T follicular helper cell (primary cell): ENCODE measurements at regions not wholly inside any gene's neighbourhood (a gene's known extent, or its start where the extent isn't known, plus 50 kb on each side); places are given as distances from the start of the nearest gene placed in this dataset.
"Not testable (repeated sequence)": the region's sequence is repeated elsewhere in the genome, so short reads cannot be mapped to it uniquely, and the experiment has no call there.

Source experiments
- DNase-seq: peaks from one replicate; pipeline ENCODE4 v3.0.0-alpha.2; 2020; ENCODE audit warnings: low read depth

DNA sequence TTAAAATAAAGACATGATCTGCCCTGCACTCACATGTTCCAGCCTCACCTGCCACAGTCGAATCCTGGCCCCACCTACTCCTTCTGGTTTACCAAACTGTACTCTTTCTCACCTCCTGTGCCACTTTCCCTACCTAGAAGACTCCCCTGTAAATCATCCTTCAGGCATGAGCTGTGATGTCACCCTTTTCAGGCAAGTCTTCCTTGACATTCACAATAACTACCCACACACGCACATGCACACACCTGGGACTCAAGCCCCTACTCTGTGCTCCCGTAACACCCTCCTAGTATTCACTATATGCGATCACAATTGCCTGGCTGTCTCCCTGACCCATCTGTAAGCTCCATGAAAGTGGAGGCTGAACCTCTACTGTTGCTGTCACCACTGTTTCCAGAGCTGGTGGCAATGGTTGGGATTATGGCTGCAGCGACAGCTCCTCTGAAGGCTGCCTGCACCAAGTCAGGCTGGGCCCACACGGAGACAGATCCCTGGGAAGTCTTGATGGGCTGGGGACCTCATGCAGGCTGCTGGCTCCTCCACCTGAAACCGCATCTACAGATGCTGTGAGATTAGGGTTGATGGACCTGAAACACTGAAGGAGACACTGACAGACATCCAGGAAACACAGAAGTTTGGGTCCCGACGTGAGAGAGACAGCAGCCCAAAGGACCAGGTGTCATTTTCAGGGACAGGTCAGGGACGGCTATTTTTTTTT, 611.1 kb downstream of the UQCRFS1 start:
- no peak for DNase-seq

DNA sequence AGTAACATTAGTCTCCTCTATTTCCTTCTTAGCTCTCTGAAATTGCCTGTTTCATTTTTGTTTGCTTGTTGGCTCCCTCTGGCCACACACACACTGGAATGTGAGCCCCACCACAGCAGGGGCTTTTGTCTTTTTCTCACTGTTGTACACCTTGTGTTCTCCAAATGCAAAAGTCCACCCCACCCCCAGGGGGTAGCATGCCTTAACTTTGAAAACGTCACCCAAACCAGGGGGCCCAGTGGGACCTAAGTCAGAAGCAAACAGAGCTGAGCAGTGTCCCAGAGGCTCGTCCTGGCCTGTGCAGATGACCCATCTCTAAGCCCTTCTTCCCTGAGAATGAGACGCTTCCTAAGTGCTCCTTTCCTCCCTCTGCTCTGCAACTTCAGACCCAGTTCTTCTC, 614.1 kb downstream of the UQCRFS1 start:
- no peak for DNase-seq

DNA sequence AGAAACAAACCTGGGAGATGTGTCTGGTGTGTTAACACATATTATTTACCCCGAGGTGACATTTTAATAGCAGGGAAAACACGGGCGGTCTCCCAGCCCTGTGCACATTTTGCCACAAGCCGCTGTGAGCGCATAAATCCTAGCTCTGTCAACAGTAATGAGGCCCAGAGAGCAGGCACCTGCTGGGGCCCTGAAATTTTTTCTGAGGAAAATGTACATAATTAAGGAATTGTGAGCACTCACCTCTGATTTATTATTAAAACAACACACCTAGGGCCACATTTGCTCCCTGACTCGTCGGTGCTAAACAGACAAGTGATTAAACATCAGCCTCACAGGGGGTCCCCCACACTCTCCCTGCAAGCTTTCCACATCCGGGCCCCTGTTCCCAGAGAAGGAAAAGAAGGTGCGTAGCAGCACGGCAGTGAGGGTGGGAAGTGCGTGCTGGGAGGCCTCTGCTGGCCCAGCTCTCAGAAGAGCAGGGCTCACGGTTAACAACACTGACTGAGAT, 616.3 kb downstream of the UQCRFS1 start:
- no peak for DNase-seq

DNA sequence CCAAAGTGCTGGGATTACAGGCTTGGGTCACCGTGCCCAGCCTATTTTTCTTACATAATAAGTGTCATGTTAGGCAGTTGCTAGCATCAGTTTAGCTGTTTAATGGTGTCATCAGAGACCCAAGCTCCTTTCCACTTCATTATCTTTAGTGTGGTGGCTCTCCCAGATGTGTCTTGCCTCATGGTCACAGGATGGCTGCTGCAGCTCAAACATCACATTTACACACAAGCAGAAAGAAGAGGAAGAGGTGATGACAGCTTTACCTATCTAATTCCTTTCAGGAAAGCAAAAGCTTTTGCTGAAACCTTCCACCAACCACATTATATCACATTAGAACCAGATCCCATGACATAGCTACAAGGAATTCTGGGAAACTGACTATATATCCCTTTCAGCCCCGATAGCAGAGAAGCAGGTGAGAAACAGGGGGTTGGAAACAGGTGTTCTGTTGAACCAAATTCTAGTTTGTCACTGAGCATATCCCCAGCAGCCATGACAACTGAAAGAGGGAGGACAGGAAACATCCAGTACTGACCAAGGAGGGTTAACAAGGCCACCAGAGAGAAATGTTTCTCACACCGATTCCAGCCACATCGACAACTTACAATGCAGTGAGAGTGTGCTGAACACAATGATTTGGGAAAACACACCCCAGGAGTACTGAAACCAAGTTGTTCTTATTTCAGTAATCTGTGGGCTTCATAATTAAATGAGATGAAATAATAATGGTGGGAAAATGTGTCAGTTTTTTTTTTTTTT, 617.0 kb downstream of the UQCRFS1 start:
- DNase-seq, result no peak

DNA sequence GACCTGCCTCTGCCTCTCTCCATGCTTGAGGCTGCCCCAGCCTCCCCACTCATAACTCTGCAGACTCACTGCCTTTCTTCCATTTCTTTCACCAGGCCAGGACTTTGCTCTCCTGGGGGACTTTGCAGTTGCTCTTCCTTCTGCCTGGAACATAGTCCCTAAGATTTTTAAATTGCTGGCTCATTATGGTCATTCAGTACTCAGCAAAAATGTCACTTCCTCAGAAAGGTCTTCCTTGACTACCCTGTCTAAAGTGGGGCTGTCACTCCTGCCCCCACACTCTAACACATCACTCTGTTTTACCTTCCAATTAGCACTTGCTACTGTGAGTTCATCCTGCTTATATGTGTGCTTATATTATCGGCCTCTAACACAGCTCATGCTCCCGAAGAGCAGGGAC, 618.2 kb downstream of the UQCRFS1 start:
- DNase-seq, result no peak

DNA sequence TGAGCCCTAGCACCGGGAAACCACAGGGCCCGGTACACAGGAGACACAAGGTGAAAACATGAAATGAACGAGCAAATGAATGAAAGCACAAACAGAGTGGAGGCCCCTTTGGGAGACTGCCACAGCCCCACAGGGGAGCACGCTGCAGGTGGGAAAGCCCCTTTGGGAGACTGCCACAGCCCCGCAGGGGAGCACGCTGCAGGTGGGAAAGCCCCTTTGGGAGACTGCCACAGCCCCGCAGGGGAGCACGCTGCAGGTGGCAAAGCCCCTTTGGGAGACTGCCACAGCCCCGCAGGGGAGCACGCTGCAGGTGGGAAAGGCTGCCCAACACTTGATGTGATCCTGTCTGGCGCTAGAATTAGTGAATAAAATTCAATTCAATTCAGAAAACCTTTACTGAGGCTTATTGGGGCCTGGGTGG, 623.0 kb downstream of the UQCRFS1 start:
- DNase-seq, result not testable (repeated sequence)

DNA sequence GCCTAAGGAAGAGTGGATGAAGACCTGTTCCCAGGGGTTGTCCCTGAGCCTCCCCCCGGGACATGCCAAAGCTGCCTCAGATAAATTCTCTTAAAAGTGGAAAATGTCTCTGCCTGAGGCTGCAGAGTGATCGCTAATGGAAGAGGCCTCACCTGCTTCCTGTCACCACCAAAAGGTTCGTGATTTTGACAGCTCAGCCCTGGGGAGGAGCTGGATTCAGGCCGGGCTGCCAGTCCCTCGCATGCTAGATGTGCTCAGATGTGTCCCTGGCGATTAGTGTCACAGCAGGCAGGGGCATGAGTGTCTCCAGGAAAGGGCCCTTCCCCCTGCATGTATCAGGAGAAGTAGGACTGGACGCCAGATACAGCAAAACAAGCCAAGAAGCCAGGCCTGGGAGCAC, 626.5 kb downstream of the UQCRFS1 start:
- no peak for DNase-seq

DNA sequence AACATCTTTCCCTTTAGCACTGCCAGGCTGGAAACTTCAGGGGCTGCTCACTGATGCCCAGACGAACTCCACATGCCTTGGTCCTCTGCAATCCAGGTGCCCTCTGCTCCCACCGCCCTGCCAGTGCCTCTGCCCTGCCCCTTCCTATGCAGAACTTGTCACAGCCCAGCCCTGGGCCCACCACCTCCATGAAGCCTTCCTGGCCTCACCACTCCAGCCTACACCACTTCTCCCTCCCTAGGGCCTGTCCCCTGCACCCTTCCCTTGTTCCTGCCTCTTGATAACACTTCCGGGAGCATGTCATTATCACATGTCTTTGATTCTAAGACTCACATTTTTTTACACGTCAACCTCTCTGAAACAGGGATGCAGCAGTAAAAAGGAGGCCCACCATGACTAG, 627.2 kb downstream of the UQCRFS1 start:
- no peak for DNase-seq

DNA sequence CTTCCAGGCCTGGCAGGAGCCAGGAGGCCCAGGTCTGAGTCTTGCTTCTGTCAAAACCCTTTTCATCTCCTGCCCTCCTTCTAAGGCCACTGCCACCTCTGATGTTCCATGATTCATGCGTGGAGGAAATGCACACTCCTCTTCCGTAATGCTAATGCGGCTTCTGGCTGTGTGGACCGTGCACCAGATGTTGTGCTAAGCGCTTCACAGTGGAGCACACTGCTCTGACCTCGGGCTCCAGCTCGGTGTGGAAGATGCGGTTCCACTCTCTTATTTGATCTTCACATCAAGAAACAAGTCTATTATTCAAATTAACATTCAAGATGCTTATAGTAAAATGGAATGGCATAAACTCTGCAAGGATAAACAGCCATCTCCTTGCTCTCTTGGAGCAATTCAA, 629.2 kb downstream of the UQCRFS1 start:
- no peak for DNase-seq

DNA sequence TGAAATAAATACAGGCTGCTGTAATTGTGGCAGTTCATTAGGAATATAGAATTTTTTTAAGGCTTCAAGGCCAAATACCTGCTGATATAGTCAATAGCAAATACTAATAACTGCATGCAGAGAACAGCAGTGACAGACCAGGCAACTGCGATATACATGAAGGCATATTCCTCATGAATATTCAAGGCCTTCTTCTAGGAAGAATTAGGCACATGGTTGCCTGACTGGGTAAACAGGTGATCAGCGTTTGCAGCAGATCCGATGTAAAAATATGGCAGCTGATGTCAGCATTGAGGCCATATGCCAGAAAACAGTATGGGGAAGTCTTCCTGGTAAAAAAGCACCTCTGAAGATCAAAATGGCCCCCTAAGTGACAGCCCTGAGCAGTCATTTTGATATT, 629.7 kb downstream of the UQCRFS1 start:
- no peak for DNase-seq

DNA sequence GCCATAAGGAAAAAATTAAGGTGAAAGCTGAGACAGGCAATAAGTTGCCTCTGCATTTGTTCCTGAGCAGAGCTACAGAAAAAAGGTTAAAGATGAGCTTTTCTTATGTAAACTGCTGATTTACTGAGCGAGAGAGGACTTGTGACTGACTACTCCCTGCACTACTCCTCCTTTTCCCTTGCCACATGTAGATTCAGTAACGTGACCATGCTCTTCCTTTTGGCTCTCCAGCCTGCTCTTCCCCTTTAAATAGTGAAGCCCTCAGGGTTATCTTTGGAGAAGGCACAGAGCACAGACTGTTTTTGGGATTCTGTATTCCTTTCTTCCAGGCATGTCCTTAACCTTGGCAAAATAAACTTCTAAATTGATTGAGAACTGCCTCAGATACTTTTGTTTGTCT, 630.2 kb downstream of the UQCRFS1 start:
- DNase-seq, result no peak

DNA sequence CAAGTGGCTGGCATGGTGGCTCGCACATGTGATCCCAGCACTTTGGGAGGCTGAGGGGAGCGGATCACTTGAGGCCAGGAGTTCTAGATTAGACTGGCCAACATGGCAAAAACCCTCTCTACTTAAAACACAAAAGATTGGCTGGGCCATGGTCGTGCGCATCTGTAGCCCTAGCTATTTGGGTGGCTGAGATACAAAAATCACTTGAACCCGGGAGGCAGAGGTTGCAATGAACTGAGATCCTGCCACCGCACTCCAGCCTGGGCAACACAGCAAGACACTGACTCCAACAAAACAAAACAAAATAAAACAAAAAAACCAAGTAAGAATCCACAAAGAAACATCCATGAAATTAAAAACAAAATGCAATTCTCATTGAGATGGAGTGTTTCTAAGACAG, 630.6 kb downstream of the UQCRFS1 start:
- no peak for DNase-seq

DNA sequence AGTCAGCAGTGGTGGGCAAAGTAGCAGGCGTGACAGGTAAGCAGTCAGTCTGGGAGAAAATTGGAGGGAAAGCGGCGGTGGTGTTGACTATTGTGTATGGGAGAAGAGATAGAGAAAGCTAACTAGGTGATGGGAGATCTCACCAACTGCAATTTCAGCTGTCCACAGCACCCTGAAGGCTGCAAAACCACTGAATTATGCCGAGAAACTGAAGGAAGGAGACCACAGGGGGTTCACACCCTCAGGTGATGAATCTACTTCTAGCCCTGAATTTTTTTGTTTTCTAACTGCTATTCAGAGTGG, 631.5 kb downstream of the UQCRFS1 start:
- DNase-seq, result no peak

DNA sequence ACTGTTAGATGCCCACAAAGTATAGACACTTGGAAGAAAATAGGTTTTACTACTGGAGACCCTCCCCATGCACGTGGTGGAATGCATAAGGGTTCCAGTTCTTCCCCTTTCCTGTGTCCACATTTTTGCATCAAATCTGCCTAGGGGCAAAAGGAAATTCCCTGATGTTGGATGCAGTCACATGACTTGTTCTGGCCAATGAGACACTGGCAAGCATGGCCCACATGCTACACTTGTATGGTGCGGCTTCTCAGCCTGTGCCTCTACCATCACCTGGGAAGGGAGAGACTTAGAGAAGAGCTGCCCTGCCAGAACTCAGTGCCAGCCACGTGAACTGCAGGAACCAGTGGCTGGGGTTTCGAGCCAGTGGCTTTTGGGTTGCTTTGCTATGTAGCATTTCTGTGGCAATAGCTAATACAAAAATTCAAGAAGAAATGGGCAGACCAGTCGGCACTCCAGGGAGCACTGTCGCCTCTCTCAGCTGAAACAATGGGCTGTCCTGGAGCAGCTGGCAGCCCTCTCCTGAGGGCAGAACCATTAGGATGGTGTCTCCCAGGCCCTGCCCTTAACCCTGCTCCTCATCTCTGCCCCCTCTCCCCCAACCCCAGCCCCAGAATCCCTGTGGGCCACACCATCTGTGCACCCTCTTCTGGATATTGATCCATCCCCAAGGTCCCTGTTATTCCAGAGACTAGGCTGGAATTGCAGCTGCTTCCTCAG, 634.0 kb downstream of the UQCRFS1 start:
- DNase-seq, result no peak

DNA sequence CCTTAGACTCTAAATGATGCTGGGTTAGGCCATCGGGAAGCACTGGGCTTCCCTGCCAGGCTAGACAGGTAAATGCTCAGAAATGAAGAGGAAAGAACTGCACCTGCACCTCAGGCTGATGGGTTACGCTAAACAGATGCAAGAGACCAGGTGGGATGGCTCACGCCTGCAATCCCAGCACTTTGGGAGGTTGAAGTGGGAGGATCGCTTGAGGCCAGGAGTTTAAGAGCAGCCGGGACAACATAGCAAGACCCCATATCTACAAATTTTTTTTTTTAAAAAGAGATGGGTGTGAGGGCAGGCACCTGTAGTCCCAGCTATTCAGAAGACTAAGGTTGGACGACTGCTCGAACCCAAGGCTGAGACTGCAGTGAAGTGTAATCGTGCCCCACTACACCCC, 634.7 kb downstream of the UQCRFS1 start:
- DNase-seq, result no peak

DNA sequence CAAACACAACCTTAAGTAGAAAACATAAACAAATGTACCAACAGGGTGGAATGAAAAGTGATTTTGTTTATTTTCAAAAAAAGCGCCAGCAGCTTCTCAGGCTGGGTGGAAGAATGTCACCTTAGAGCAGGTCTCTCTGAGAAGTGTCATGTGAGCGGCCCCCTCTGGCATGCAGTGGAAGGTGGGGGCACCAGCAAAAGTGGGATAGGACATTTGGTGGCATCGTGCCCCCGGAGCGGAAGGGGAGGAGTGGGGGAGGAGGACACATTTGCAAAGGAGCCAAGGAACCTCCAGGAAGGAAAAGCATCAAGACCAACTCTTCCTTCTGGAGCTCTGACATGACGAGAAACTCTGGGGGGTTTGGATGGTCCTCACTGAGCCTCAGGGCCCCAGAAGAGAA, 635.3 kb downstream of the UQCRFS1 start:
- DNase-seq, result no peak

DNA sequence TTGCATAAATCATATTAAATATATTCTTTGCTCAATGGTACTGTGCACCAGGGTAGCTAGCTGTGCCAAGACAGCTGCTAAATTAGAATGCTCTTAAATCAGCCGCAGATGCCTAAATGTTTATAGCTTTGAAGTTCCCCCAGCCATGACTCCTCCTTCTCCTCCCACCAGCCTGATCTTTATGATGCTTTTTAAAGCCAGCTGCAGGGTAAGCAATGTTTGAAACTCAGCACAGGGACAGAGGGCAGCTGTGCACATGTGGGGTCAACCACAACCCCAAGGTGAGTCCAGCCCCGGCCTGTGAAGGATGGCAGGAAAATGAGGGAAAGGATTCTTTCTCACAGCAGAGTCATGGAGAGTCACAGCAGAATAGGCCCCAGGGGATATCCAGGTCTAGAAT, 635.7 kb downstream of the UQCRFS1 start:
- no peak for DNase-seq

DNA sequence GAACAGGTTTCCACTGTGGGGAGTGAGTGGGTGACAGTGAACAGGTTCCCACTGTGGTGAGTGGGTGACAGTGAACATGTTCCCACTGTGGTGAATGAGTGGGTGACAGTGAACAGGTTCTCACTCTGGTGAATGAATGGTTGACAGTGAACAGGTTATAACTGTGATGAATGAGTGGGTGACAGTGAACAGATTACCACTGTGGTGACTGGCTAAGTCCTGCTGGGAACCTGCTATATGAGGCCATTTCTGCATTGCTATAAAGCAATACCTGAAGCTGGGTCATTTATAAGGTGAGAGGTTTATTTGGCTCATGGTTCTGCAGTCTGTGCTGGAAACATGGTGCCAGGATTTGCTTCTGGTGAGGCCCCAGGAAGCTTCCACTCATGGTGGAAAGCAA, 637.1 kb downstream of the UQCRFS1 start:
- DNase-seq, result no peak

DNA sequence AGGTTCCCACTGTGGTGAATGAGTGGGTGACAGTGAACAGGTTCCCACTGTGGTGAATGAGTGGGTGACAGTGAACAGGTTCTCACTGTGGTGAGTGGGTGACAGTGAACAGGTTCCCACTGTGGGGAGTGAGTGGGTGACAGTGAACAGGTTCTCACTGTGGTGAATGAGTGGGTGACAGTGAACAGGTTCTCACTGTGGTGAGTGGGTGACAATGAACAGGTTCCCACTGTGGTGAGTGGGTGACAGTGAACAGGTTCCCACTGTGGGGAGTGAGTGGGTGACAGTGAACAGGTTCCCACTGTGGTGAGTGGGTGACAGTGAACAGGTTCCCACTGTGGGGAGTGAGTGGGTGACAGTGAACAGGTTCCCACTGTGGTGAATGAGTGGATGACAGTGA, 637.6 kb downstream of the UQCRFS1 start:
- DNase-seq, result not testable (repeated sequence)

DNA sequence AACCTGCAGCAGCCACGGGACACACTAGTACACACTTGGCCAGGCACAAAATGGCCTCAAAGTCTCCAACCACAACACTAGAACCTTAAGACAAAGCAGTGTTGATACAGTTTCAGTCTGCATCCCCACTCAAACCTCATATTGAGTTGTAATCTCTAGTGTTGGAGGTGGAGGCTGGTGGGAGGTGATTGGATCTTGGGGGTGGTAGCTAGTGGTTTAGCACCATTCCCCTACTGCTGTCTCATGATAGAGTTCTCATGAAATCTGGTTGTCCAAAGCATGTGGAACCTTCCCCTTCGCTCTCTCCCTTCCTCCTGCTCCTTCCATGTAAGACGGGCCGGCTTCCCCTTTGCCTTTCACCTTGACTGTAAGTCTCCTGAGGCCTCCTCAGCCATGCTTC, 638.7 kb downstream of the UQCRFS1 start:
- no peak for DNase-seq

DNA sequence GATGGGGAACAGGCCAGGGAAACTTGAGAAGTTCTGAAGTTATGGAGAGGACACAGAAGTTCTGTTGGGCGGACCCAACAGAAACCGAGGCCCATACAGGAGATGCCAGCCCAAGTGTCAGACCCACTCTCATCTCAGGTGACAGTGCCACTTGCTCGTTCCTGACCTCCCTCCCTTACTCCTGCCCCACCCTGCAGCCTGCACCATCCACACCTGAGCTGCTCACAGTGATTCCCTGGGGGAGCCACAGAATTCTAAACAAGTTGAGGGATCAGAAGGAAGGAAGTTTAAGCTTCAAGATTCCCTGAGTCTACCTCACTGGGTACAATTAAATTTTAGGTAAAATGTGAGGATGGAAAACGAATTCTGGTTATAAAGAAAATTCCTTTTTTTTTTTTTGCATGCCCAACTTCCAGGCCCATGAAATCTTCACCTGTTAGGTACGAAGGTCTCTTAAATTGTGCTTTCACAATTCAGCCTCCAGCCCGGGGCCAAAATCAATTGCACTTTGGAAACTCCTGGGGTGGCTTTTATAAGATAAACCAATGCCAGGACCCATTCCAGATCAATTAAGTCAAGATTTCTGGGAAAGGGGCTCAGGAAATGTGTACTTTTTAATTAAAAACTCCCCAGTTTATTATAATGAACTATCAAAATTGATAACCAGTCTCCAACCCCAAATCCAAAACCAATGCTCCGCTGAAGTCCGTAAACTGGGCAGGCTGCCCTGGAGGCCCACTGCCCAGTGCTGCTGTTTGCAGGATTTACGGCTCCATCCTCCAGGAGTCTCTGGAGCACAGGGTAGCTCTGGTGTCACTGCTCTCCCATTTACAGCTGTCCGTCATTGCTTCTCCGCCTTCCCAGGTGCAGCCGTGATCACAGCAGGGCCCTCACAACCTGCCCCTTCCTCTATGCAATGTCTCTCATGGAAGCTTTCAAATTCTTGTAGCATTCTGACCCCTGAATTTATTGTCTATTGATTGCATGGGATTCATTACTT, 643.5 kb downstream of the UQCRFS1 start:
- no peak for DNase-seq

DNA sequence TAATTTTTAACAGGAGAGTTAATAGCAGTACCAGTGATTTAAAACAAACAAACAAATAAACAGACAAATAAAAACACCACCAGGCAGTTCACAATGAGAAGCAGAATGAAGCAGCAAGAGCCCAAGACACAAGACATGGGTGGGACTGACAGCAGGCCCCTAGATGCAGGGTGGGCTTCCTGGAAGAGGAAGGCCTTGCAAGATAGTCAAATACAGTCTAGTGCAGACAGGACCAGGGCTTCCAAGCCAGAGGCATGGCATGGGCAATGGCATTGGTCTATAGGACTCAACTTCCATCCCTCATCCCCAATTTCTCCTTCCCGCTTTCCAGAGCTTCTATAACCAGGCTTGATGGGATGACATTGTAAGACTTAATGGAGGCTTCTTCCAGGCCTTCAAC, 645.1 kb downstream of the UQCRFS1 start:
- DNase-seq, result no peak
